ENCODE measurements at regions not wholly inside any gene's neighbourhood (a gene's known extent, or its start where the extent isn't known, plus 50 kb on each side); places are given as distances from the start of the nearest gene placed in this dataset.

- TF ChIP-seq KLF10 (CRISPR knock-in tag; IDR thresholded peaks at IDR 0.05): no peak
- no peak for TF ChIP-seq POLR2G (IDR thresholded peaks at IDR 0.05; ENCODE audit: low read depth, low read length)
Measured at GRCh38 chr9:85452841-85453240, 288.9 kb downstream of the AGTPBP1 start (continued).

DNA sequence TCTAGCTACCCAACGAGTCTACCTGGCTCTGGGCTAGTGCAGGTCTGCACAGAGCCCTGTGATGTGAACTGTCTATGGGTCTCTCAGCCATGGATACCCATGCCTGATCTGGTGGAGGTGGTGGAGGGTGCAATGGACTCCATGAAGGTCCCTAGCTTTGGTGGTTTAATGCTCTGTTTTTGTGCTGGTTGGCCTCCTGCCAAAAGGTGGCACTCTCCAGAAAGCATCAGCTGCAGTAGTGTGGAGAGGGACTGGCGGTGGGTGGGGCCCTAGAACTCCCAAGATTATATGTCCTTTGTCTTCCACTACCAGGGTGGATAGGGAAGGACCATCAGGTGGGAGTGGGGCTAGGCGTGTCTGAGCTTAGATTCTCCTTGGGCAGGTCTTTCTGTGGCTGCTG lies 290.1 kb downstream of the AGTPBP1 start:
- Histone ChIP-seq H3K4me2 (ENCODE audit: insufficient read depth, low read length) (no peak overlapping the region), H3K27me3 (ENCODE audit: control insufficient read depth in 2 of 2, insufficient read depth in 2 of 2, low read length in 2 of 2) (no peaks in the 10 kb centered on the region), H3K9me1 (ENCODE audit: control insufficient read depth, insufficient read depth, low read length) (no peaks in the 10 kb centered on the region), H3K4me3 (no peak overlapping the region), H3K9ac (ENCODE audit: insufficient read depth in 1 of 2, low read depth in 2 of 2, low read length in 2 of 2) (no peak overlapping the region), H3K36me3 (ENCODE audit: control insufficient read depth, insufficient read depth, low read length) (no peaks in the 10 kb centered on the region), H3K4me1 (replicated peaks in 1 of 2; ENCODE audit: control insufficient read depth in 2 of 2, insufficient read depth in 2 of 2, low read length in 2 of 2) (no peaks in the 10 kb centered on the region), H3K9me3 (replicated peaks; ENCODE audit: control insufficient read depth, insufficient read depth, low read depth, low read length) (no peaks in the 10 kb centered on the region), H3K27ac (ENCODE audit: extremely low read depth, low read depth, low read length) (no peak overlapping the region), H4K20me1 (replicated peaks; ENCODE audit: control insufficient read depth, insufficient read depth, low read length) (no peaks in the 10 kb centered on the region), H3K79me2 (ENCODE audit: control insufficient read depth, insufficient read depth, low read length) (no peaks in the 10 kb centered on the region), H2AFZ (ENCODE audit: low read depth, low read length) (no peak overlapping the region)
- POLR2A ChIA-PET: interaction anchor here (1.2 kb wide), 1 partner anchor 11 kb away, joined by 3 read pairs; no protein-coding TSS in a partner anchor
- ATAC-seq (no peak), FAIRE-seq (no peak), DNase-seq (ENCODE audit: extremely low read depth in 1 of 4, low spot score in 3 of 4) (no peak)
- peak; percentile 60 for TF ChIP-seq NFIC (IDR thresholded peaks at IDR 0.05)
- TF ChIP-seq NR1H2 (CRISPR knock-in tag; IDR thresholded peaks at IDR 0.05): no peak
- TF ChIP-seq, protein P1, sequence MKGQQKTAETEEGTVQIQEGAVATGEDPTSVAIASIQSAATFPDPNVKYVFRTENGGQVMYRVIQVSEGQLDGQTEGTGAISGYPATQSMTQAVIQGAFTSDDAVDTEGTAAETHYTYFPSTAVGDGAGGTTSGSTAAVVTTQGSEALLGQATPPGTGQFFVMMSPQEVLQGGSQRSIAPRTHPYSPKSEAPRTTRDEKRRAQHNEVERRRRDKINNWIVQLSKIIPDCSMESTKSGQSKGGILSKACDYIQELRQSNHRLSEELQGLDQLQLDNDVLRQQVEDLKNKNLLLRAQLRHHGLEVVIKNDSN (CRISPR knock-in tag; IDR thresholded peaks at IDR 0.05): no peak
- in situ Hi-C loops (cut with MboI) (no loop called here), intact Hi-C loops (cut with micrococcal nuclease) (no loop called here)
- CTCF ChIA-PET (ENCODE audit: low intra/inter-chr PET ratio): no interaction called here
- no TSS peak for BruUV-seq (replicated peaks)
- 6% methylated on average over 2 of the region's 3 CpGs for WGBS (ENCODE audit: insufficient coverage, low coverage, missing lambda C conversion rate)

DNA sequence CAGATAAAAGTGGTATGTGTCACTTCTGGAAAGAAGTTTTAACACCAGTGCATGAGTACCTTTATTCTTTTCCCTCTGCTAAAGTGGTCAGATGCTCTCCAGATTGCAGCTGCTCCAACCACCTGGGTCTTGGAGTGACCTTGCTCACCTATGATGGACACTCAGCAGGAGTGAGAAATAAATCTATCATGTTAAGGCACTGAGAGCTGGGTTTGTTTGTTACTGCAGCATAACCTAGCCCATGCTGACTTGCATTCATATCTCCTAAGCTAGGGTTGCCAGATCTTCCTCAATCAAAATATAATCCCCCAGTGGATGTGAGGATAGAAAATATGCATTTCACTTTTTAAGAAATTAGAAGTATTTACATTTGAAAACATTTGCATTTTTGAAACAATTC lies 295.9 kb downstream of the AGTPBP1 start:
- no peak overlapping the region for H2AFZ ChIP-seq (ENCODE audit: low read depth, low read length)
- POLR2A ChIA-PET: no interaction called here
- no peak for TF ChIP-seq ZKSCAN3 (CRISPR knock-in tag; IDR thresholded peaks at IDR 0.05)
- TF ChIP-seq TBP (optimal IDR thresholded peaks at IDR 0.05; ENCODE audit: low read depth, low read length): no peak
- TF ChIP-seq HNRNPUL1 (IDR thresholded peaks at IDR 0.05; ENCODE audit: low read length): no peak
- TF ChIP-seq, protein P2, sequence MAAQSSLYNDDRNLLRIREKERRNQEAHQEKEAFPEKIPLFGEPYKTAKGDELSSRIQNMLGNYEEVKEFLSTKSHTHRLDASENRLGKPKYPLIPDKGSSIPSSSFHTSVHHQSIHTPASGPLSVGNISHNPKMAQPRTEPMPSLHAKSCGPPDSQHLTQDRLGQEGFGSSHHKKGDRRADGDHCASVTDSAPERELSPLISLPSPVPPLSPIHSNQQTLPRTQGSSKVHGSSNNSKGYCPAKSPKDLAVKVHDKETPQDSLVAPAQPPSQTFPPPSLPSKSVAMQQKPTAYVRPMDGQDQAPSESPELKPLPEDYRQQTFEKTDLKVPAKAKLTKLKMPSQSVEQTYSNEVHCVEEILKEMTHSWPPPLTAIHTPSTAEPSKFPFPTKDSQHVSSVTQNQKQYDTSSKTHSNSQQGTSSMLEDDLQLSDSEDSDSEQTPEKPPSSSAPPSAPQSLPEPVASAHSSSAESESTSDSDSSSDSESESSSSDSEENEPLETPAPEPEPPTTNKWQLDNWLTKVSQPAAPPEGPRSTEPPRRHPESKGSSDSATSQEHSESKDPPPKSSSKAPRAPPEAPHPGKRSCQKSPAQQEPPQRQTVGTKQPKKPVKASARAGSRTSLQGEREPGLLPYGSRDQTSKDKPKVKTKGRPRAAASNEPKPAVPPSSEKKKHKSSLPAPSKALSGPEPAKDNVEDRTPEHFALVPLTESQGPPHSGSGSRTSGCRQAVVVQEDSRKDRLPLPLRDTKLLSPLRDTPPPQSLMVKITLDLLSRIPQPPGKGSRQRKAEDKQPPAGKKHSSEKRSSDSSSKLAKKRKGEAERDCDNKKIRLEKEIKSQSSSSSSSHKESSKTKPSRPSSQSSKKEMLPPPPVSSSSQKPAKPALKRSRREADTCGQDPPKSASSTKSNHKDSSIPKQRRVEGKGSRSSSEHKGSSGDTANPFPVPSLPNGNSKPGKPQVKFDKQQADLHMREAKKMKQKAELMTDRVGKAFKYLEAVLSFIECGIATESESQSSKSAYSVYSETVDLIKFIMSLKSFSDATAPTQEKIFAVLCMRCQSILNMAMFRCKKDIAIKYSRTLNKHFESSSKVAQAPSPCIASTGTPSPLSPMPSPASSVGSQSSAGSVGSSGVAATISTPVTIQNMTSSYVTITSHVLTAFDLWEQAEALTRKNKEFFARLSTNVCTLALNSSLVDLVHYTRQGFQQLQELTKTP (IDR thresholded peaks at IDR 0.05; ENCODE audit: low read depth in 1 of 2, partially characterized antibody in 2 of 2): no peak

More for the DNA sequence above, 295.9 kb downstream of the AGTPBP1 start:
- Histone ChIP-seq H3K9ac (ENCODE audit: insufficient read depth in 1 of 2, low read depth in 2 of 2, low read length in 2 of 2) (no peak overlapping the region), H3K27ac (ENCODE audit: extremely low read depth, low read depth, low read length) (no peak overlapping the region), H3K9me3 (replicated peaks; ENCODE audit: control insufficient read depth, insufficient read depth, low read depth, low read length) (no peaks in the 10 kb centered on the region), H3K36me3 (ENCODE audit: control insufficient read depth, insufficient read depth, low read length) (no peaks in the 10 kb centered on the region), H4K20me1 (replicated peaks; ENCODE audit: control insufficient read depth, insufficient read depth, low read length) (no peaks in the 10 kb centered on the region), H3K27me3 (ENCODE audit: control insufficient read depth in 2 of 2, insufficient read depth in 2 of 2, low read length in 2 of 2) (no peaks in the 10 kb centered on the region), H3K79me2 (ENCODE audit: control insufficient read depth, insufficient read depth, low read length) (no peaks in the 10 kb centered on the region), H3K4me2 (ENCODE audit: insufficient read depth, low read length) (no peak overlapping the region), H3K4me1 (replicated peaks in 1 of 2; ENCODE audit: control insufficient read depth in 2 of 2, insufficient read depth in 2 of 2, low read length in 2 of 2) (no peaks in the 10 kb centered on the region), H3K9me1 (ENCODE audit: control insufficient read depth, insufficient read depth, low read length) (no peaks in the 10 kb centered on the region), H3K4me3 (no peak overlapping the region)
- BruUV-seq (replicated peaks): no TSS peak
- FAIRE-seq (no peak), ATAC-seq (no peak), DNase-seq (ENCODE audit: extremely low read depth in 1 of 4, low spot score in 3 of 4) (no peak)
- in situ Hi-C loops (cut with MboI) (no loop called here), intact Hi-C loops (cut with micrococcal nuclease) (no loop called here)
- CTCF ChIA-PET (ENCODE audit: low intra/inter-chr PET ratio): no interaction called here
